ENCODE measurements at regions not wholly inside any gene's neighbourhood (a gene's known extent, or its start where the extent isn't known, plus 50 kb on each side); places are given as distances from the start of the nearest gene placed in this dataset.

DNA sequence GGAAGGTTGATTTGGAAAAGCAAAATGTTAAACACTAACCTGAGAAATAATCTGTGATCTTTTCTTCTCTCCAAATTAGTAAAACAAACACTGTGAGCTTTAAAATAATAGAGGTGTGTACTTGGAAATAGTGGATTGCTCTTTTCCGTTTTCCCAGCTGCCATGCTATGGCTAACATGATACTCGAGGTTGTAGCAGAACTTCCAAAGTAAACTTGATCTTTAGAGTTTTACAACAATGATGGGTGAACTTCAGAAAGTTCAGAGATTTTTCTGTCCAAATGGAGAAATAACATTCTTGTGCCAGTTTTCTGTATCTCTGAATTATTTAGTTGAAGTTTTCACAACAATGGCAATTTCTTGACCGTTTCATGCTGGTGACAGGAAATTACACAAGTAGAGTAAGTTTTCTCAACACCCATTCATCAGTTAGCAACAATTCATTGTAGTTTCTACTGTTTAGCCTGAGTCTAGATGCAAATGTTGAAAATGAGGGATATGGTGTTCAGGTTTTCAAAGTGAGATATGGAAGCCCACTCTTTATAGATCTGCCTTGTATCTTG is 135.3 kb upstream of the CTAGE1 start:
- Histone ChIP-seq H4K20me1 (ENCODE audit: insufficient read depth, low read length) (no peaks in the 10 kb centered on the region), H2AFZ (ENCODE audit: low read length) (no peak overlapping the region), H3K36me3 (ENCODE audit: insufficient read depth, low read length) (no peaks in the 10 kb centered on the region), H3K27me3 (ENCODE audit: insufficient read depth, low read length) (no peaks in the 10 kb centered on the region), H3F3A (ENCODE audit: insufficient read depth, low read length) (no peaks in the 10 kb centered on the region), H3K9me3 (ENCODE audit: low read length) (no peaks in the 10 kb centered on the region), H3K9ac (ENCODE audit: low read length) (no peak overlapping the region), H3K79me2 (ENCODE audit: insufficient read depth, low read length) (no peaks in the 10 kb centered on the region), H3K9me2 (ENCODE audit: low read depth, low read length) (no peaks in the 10 kb centered on the region), H3K4me2 (ENCODE audit: low read length) (no peak overlapping the region), H3K27ac (ENCODE audit: low read depth, low read length, poor library complexity, severe bottlenecking) (no peak overlapping the region), H3K4me3 (ENCODE audit: low read depth, low read length, poor library complexity, severe bottlenecking) (no peak overlapping the region), H3K4me1 (ENCODE audit: insufficient read depth, low read length, severe bottlenecking) (no peaks in the 10 kb centered on the region)
- TF ChIP-seq EZH2 (IDR thresholded peaks at IDR 0.05; ENCODE audit: borderline replicate concordance, low read length): no peak
- TF ChIP-seq, protein P1, sequence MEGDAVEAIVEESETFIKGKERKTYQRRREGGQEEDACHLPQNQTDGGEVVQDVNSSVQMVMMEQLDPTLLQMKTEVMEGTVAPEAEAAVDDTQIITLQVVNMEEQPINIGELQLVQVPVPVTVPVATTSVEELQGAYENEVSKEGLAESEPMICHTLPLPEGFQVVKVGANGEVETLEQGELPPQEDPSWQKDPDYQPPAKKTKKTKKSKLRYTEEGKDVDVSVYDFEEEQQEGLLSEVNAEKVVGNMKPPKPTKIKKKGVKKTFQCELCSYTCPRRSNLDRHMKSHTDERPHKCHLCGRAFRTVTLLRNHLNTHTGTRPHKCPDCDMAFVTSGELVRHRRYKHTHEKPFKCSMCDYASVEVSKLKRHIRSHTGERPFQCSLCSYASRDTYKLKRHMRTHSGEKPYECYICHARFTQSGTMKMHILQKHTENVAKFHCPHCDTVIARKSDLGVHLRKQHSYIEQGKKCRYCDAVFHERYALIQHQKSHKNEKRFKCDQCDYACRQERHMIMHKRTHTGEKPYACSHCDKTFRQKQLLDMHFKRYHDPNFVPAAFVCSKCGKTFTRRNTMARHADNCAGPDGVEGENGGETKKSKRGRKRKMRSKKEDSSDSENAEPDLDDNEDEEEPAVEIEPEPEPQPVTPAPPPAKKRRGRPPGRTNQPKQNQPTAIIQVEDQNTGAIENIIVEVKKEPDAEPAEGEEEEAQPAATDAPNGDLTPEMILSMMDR (IDR thresholded peaks at IDR 0.05; ENCODE audit: low read length): no peak

DNA sequence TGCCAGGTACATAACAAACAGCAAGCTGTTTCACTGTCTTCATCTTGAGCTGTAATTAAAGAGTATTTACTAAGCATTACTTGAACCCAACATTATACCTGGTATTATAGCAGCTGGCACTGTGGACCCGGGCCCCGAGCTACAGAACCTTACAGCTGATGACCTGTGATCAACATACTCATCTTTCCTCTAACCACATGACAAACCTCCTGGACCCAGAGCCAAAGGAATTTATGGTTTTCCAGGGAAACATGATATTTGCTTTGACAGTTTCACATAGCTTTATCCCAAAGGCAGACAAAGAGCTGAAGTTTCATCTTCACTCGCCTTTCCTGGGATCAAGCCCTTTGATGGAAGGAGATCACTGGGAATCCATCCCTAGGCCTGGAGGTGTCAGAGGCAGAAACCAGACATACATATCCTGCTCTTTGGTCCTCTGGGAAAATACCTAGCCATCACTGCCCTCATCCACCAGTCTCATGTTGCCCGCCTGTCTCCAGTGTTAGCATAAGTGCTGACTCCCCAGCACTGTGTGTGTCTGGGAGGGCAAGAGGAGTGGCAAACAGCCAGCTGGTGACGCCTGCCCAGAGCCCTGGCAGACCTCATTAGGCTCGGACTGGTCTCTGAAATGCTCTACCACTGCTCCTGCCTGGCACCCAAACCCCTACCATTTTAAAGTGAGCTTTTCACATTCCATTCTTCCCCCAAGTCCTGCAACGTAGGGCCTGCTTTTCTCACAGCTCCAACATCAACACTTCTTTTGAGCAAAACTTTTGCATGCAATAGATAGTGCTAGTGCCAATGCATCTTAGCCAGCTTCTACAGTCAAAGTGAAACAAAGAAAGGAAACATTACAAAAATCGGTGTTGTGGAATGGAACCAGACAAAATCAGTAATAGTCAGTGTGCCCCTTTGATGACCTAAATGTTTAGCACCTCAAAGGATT is 138.8 kb upstream of the CTAGE1 start:
- Histone ChIP-seq H3K27me3 (ENCODE audit: insufficient read depth, low read length) (no peaks in the 10 kb centered on the region), H3K4me3 (ENCODE audit: low read depth, low read length, poor library complexity, severe bottlenecking) (no peak overlapping the region), H3K36me3 (ENCODE audit: insufficient read depth, low read length) (no peaks in the 10 kb centered on the region), H4K20me1 (ENCODE audit: insufficient read depth, low read length) (no peaks in the 10 kb centered on the region), H3K4me1 (ENCODE audit: insufficient read depth, low read length, severe bottlenecking) (no peaks in the 10 kb centered on the region), H2AFZ (ENCODE audit: low read length) (no peak overlapping the region), H3K9me3 (ENCODE audit: low read length) (no peaks in the 10 kb centered on the region), H3K9me2 (ENCODE audit: low read depth, low read length) (no peaks in the 10 kb centered on the region), H3K79me2 (ENCODE audit: insufficient read depth, low read length) (no peaks in the 10 kb centered on the region), H3F3A (ENCODE audit: insufficient read depth, low read length) (no peaks in the 10 kb centered on the region), H3K4me2 (ENCODE audit: low read length) (no peak overlapping the region), H3K27ac (ENCODE audit: low read depth, low read length, poor library complexity, severe bottlenecking) (no peak overlapping the region), H3K9ac (ENCODE audit: low read length) (no peak overlapping the region)
- TF ChIP-seq EZH2 (IDR thresholded peaks at IDR 0.05; ENCODE audit: borderline replicate concordance, low read length): no peak
- TF ChIP-seq, protein P1 (IDR thresholded peaks at IDR 0.05; ENCODE audit: low read length): no peak

DNA sequence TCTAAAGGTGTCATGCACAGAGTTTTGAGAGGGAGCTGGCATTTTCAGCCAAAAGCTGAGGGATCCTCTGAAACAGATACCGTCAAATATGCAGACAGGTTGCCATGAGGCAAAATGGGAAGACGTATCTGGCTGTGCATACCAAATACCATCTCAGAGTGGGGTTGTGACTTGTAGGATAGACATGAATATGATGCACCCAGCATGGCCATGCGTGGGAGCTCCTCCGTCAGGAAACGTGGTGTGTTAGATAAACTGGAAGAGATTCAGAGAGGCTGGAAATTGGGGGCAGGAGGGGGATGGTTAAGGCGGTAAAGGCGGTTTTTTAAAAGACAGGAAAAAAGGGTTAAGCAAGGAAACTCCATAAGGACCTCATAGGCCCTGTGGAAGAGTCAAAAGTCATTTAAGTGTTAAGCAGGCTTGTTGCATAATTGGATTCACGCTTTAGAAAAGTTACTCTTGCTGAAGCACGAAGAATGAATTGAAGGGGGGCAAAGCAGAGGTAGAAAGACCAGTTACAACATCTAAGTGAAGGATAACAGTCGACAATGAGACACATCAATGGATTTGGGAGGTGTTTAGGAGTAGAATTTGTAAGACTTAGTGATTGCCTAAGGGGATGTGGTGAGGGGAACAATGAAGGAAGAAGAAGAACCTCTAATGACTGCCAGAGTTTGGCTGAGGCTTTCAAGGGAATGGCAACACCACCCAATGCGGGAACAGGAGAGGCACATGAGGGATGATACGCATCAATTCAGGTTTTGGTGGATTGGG is 139.6 kb upstream of the CTAGE1 start:
- Histone ChIP-seq H3K79me2 (ENCODE audit: insufficient read depth, low read length) (no peaks in the 10 kb centered on the region), H3K36me3 (ENCODE audit: insufficient read depth, low read length) (no peaks in the 10 kb centered on the region), H3K27ac (ENCODE audit: low read depth, low read length, poor library complexity, severe bottlenecking) (no peak overlapping the region), H3K27me3 (ENCODE audit: insufficient read depth, low read length) (no peaks in the 10 kb centered on the region), H3K4me2 (ENCODE audit: low read length) (no peak overlapping the region), H4K20me1 (ENCODE audit: insufficient read depth, low read length) (no peaks in the 10 kb centered on the region), H2AFZ (ENCODE audit: low read length) (no peak overlapping the region), H3K9me2 (ENCODE audit: low read depth, low read length) (no peaks in the 10 kb centered on the region), H3F3A (ENCODE audit: insufficient read depth, low read length) (no peaks in the 10 kb centered on the region), H3K4me3 (ENCODE audit: low read depth, low read length, poor library complexity, severe bottlenecking) (no peak overlapping the region), H3K9me3 (ENCODE audit: low read length) (no peaks in the 10 kb centered on the region), H3K9ac (ENCODE audit: low read length) (no peak overlapping the region), H3K4me1 (ENCODE audit: insufficient read depth, low read length, severe bottlenecking) (no peaks in the 10 kb centered on the region)
- TF ChIP-seq EZH2 (IDR thresholded peaks at IDR 0.05; ENCODE audit: borderline replicate concordance, low read length): no peak
- TF ChIP-seq, protein P1 (IDR thresholded peaks at IDR 0.05; ENCODE audit: low read length): no peak
